DMS153 treated with DMSO at 0.1 percent for 48 hours (cell line): ENCODE measurements at regions not wholly inside any gene's neighbourhood (a gene's known extent, or its start where the extent isn't known, plus 50 kb on each side); places are given as distances from the start of the nearest gene placed in this dataset.

Experiments
- DNase-seq: peaks from one replicate; lab custom pipeline; 2025; ENCODE audit not compliant: unreplicated experiment; lab: John Stamatoyannopoulos, UW

- no peak for DNase-seq
These were observed 189.2 kb upstream of the PODXL start for GRCh38 chr7:131745390-131746248.

GRCh38 chr7:131741446-131741845 is 185.0 kb upstream of the PODXL start:
- no peak for DNase-seq

GRCh38 chr7:131737746-131738465 is 181.5 kb upstream of the PODXL start:
- no peak for DNase-seq

- no peak for DNase-seq
These were observed 178.7 kb upstream of the PODXL start for GRCh38 chr7:131735101-131735500.

GRCh38 chr7:131733604-131734003 is 177.2 kb upstream of the PODXL start:
- no peak for DNase-seq

DNA sequence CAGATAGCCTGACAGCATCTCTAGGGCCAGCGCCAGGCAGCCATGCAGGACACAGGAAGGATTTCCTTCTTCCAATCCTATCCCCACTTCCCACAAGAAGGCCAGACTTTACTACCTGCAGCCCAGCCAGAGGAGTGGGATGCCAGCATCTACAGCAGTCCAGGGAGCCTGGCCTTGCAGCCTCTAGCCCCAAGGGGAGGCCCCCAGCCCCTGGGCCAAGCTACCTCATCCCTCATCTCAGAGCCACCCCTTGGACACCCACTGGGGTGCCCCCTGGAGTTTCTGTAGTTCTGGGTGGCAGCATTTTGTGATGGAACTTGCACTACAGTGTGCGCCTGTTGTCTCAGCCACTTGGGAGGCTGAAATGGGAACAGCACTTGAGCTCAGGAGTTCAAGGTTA is 170.8 kb upstream of the PODXL start:
- no peak for DNase-seq

GRCh38 chr7:131726686-131727085 is 170.3 kb upstream of the PODXL start:
- DNase-seq = no peak

- no peak for DNase-seq
These were observed 169.6 kb upstream of the PODXL start for GRCh38 chr7:131726031-131726430.

DNA sequence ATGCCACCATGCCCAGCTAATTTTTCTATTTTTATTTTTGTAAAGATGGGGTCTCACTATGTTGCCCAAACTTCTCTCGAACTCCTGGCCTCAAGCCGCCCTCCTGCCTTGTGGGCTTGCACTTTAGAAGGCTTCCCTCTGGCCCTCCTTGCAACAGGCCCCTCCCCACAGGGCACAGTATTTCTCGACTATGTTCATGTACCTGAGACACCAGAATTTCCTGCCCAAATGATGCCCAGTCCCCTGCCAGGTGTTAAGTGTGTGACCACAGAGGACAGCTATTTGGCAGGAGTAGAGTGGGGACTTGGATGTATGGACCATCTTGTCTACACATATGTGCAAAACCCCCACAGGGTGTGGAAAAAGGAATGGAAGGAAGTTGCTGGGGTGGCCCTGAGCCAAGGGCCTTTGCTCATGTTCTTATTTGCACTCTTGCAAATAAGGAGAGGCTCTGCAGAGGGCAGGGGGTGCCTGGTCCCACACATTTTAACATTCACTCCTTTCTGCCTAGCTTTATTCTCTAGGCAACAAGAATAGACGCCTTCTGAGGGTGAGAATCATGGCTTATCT is 168.4 kb upstream of the PODXL start:
- no peak for DNase-seq

DNA sequence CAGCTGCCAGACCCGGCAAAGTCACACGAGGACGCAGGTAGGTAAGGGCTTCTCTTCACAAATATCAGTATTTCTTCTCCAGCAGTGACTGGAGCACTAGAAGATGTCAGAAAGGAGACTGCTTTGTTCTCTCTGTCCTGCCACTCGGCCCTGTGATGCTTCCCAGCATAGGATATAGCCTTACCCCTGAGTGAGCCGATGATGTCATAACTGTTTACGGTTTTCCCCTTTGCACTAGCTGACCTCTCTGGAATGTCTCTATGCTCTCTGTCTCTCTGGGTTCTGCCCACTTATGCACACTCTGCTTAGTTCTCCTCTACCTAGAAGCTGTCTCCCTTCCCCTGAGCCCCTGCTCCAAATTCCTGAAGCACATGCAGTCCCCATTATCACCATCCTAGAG is 167.5 kb upstream of the PODXL start:
- DNase-seq = no peak

GRCh38 chr7:131722371-131722770 is 165.9 kb upstream of the PODXL start:
- DNase-seq = no peak

DNA sequence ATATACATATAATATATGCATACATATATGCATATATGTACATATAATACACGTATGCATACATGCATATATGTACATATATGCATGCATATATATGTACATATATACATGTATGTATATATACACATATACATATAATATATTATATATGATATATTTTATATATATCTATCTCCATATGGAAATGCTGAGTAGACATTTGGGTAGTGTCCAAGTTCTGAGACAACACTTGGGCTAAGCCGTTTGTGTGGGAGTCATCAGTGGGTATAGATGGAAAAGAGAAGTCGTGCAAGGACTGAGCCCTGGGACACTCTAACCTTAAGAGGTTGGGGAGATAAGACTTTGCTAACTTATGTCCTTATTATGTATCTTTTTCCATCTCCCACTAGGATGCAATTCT is 165.2 kb upstream of the PODXL start:
- no peak for DNase-seq

- DNase-seq = no peak
These were observed 164.3 kb upstream of the PODXL start for GRCh38 chr7:131720703-131721102.

DNA sequence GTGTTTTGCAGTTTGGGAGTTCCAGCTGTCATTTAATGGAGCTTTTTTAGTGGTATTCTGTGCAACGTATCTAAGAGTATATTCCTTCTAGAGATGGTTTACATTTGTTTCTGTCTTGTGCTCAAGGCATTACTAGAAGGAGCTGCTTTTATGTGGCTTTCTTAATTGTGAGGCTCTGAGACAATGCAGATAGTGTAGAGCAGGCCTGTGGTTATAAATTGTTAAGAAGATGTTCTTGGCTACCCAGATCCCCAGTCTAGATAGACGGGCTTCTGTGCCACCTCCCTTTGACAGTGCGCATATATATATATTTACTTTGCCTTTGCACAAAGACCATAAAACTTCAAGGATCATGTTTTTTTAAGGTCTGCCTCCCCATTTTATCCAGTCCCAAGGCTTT is 160.8 kb upstream of the PODXL start:
- no peak for DNase-seq

GRCh38 chr7:131699323-131699722 is 142.9 kb upstream of the PODXL start:
- DNase-seq = no peak

DNA sequence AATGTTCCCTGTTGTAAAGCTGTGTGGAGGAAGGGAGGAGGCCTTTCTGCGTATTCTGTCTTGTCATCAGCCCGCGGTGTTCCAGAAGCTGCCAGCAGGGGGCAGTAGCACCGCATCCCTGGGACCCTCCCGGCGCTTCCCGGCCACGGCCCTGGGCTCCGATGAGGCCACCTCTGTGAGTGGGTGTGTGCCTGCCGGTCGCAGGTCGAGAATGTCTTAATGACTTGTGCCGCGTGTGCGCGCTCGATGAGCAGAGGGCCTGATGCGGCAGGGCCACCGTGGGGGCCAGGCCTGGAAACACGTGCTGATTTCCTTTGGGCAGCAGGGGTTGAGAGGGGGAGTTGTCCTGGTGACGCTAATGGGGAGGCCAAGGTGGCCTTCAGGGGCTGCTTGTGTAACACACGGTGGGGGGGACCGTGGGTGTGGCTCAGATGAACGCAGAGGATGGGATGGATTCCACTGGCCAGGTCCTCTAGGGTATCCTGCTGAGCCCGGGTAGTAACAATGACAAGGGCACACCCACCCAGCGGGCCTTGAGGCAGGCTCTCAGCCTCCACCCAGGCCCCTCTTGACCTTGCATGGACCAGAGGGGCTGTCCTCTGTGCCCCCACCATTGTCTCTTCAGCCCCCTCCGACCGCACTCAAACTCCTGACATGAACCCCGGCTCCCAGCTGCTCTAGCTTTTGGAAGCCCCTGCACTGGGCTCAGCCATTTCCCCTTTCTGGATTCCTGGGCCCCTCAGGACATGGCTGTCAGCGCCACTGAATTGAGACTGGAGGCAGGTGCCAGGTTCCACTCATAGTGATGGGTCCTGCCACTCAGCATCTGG is 135.9 kb upstream of the PODXL start:
- no peak for DNase-seq

DNA sequence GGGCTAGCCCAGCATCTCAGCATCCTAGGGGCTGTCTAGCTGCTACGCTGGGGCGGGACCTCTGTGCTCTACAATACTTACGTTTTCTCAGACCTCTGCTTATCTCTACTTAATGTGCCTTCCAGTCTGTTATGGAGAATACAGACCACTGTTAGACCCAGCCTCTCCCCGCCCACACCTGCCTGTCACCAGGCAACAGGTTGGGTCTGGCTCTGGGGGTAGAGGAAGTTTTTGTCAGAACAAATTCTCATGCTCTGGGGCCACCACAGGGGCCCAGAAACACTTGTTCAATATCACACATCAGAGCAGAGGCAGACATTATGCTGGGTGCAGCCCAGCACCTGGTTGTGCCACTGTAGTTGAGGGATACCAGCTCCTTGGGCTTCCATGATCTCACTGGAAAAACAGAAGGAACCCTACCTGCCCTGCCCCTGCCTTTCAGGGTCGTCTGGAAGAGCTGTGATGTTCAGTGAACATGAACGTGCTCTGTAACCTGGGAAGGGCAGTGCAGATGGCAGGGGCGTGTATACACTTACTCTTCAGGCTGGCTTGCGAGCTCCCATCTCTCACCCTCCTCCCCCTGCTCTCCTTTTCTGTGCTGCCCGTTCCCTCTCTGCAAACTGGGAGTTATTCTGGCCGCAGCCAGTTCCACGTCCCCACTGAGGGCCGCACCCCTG is 135.2 kb upstream of the PODXL start:
- DNase-seq = no peak

DNA sequence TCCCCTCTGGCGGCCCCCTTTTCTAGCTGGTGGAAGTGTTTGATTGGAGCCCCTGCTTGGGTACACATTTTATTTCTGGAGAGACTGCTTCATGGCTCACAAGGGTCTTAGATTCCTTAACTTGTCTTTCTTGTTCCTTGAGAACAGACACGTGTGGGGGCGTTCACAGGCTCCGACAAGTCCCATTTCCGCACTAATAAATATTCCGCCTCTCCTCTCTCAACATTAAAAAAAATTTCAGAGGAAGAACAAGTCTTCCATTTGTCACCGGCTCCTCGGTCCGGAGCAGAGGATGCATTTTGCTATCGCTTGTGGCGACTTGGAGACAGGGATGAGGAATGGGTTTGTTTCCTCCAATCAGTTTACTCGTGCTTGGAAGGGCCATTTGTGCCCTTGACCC is 134.0 kb upstream of the PODXL start:
- DNase-seq = no peak

GRCh38 chr7:131689662-131690234 is 133.3 kb upstream of the PODXL start:
- no peak for DNase-seq
